RCC 7860 (cell line): ENCODE measurements at regions not wholly inside any gene's neighbourhood (a gene's known extent, or its start where the extent isn't known, plus 50 kb on each side); places are given as distances from the start of the nearest gene placed in this dataset.

Source experiments
- DNase-seq: peaks from one replicate; pipeline ENCODE4 v3.0.0-alpha.2; 2015; ENCODE audit warnings: low spot score
- FAIRE-seq: peaks from 2 replicates; lab custom pipeline; 2012; peaks lifted over from hg19 to GRCh38; lab: Jason Lieb, UNC

DNA sequence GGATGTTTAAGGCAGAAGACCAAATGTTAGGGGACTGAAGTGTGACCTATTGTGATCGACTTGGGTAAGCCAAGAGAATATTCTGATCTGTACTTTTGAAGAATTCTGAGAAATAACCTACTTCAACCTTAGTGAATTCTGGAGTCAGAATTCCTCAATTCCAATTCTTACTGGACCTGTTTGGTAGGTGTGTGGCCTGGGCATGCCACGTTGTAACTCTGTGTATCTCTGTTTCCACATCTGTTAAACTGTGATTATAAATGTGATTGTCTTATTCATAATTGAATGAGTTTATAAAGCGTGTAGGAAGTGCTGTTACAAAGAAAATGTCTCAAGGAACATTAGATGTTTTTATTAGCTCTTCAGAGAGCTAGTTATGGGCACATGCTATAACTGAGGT lies 64.5 kb downstream of the TUSC1 start:
- DNase-seq, result no peak
- no peak for FAIRE-seq

DNA sequence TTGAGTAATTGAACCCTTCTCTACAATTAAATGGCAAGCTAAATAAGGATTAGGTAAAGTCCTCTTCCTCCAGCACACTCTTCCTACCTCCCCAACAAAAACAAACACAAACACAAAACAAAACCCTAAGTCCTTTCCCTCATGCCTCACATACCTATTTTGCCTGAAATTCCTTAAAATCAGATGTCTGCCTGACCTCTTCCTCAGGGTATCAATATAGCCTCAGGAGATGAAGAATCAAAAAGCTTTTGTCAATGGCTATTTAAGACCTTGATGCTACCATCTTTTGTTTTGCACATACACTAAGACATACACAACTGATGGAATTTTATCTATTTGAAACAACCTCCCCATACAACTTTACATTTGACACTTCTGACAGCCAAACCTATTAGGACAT lies 75.1 kb downstream of the TUSC1 start:
- FAIRE-seq (no peak), DNase-seq (no peak)

DNA sequence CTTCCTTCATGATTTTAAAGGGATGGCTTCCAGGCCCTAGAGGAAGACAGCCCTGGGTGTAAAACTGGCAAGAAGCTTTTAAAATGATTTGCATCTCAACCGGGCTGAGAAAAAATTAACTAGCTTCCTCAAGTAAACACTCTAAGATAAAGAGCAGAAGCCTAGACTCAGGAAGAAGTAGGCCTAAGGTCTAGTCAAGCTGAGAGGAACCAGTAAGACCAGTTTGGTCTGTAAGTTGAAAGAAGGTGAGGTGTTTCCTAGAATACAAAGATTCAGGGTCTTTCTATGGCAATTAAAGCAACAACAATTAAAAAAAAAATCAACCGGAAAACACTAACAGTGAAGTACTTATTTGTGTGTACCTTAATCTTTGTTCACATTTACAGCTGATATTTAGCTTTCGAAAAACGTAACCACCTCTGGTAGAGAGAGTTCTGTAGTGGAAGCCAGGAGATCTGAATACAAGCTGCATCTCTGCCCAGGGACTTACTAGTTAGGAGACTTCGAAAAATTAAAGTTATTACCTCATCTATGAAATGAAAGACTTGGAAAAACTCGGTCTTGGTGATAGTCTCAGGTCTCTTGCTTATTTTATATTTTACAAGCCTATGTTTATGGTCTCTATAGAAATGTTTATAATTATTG lies 75.7 kb downstream of the TUSC1 start:
- DNase-seq, result no peak
- no peak for FAIRE-seq

DNA sequence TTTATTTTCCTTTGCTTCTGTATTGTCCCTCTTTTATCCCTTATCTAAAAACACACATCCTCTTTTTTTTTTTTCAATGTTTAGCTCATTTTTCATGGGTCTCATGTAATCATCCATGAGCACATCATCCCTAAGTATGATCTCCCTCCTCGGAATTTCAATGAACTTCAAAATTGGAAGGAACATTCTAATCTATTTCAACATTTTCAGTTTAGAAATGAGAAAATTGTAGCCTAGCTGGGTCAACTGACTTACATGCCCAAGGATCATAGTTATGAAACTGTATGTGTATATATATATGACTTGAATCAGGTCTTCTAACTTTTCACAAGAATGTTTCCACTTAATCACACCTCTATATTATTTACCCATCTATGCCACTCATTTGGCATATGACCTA lies 77.7 kb downstream of the TUSC1 start:
- FAIRE-seq (no peak), DNase-seq (no peak)

DNA sequence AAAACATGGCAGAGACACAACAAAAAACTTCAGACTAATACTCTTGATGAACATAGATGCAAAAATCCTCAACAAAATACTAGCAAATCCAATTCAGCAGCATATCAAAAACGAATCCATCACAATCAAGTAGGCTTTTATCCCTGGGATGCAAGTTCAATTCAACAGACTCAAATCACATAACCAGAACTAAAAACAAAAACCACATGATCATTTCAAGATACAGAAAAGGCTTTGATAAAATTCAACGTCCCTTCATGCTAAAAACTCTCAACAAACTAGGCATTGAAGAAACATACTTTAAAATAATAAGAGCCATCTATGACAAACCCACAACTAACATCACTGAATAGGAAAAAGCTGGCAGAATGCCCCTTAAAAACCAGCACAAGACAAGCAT lies 93.6 kb downstream of the TUSC1 start:
- FAIRE-seq, result no peak

GRCh38 chr9:25573281-25573680 lies 105.0 kb downstream of the TUSC1 start:
- FAIRE-seq (no peak), DNase-seq (no peak)

More for the DNA sequence above, 93.6 kb downstream of the TUSC1 start:
- DNase-seq, result no peak

DNA sequence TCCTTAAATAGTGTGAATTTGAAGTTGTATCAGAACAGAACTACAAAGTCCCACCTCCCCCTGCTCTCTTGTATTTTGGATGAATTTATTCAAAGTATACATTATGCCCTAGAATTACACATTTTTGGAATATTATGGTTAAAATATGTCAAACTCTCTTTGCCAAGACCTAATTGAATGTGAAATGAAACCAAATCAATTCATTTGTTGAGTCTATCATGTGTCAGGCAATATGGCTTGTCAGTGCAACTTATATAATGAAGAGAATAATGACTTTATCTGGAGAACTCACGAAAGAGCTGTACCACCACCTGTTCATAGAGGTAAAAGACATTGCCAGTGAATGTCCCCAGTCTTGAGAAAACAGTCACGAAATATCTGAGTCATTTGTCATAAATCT lies 106.8 kb downstream of the TUSC1 start:
- no peak for FAIRE-seq
- DNase-seq, result no peak

DNA sequence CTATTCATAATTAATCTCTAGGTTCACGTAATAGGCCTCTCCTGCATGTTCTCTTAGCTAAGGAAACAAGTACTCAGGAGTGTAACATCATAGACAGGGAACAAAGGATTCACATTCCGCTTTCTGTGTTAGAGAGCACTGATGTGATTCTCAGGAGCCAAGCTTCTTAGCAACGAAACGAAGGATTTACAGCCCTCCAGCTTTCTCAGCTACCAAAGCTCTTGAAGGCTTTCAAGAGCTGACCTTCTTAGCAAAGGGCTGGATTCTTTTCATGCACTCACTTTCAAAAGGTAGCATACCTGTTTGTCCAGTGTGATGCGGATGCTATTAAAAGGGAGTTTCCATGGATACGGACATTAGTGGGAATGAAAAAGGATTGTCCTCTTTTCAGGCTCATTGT lies 107.4 kb downstream of the TUSC1 start:
- DNase-seq, result no peak
- FAIRE-seq, result no peak

DNA sequence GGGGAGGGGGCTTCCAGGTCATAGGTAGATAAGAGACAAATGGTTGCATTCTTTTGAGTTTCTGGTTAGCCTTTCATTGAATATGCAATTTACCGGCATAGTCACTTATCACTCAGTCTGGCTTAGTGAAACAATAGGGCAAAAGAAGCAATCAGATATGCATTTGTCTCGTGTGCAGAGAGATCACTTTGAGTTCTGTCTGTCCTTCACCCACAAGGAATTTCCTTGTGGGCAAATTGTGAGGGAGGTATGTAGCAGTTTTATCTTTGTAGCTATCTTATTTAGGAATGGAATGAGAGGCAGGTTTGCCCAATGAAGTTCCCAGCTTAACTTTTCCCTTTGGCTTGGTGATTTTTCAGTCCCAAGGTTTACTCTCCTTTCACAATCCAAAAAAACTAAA lies 116.1 kb downstream of the TUSC1 start:
- FAIRE-seq (no peak), DNase-seq (no peak)

- FAIRE-seq, result no peak
- no peak for DNase-seq
These were observed 120.5 kb downstream of the TUSC1 start for GRCh38 chr9:25557645-25558300.

GRCh38 chr9:25556540-25556939 lies 121.7 kb downstream of the TUSC1 start:
- no peak for DNase-seq
- no peak for FAIRE-seq

DNA sequence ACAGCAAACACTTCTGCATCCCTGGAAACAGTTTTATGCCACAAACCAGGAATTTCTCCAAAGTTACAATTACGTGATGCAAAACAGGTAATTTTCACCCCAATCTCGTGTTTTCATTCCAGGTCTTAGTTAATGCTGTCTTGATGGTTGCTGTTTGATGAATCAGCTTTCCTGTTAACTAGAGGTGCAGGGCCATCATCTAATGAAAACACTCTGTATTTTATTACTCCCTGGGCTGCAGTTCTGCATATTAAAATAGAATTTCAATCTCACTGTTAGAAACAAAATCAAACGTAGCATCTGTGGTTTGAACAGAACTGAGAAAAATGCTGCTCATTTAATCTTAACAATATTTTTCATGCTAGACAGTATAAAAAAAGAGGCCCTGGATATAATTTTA lies 129.4 kb downstream of the TUSC1 start:
- DNase-seq (no peak), FAIRE-seq (no peak)

DNA sequence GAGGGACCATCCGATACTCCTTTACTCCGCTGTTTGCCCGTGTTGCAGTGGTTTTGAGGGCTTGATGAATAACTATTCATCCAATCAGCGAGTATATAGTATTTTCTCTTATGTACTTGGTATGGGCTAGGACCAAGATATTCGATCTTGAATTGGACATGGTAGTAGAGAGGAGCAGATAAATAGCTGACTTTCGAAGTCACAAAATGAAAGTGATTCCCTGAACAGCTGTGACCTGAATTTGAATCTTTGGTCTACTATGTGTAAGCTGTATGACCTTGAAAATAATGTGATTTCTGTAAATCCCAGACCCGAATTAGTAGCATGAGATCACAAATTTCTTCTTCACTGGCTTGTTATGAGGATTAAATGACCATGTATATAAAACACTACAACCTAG lies 134.4 kb downstream of the TUSC1 start:
- FAIRE-seq (no peak), DNase-seq (no peak)

DNA sequence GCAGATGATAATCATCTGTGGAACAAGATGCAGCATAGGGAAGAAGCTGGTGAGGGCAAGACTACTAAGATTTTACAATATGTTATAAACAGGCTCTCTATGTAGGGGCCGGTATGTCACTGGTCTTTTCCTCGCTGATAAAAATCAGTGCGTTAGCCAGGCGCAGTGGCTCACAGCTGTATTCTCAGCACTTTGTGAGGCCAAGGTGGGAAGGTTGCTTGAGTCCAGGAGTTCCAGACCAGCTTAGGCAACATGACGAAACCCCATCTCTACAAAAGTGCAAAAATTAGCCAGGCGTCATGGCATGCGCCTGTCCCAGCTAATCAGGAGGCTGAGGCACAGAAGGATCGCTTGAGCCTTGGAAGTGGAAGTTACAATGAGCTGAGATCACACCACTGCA lies 135.9 kb downstream of the TUSC1 start:
- no peak for DNase-seq
- FAIRE-seq, result no peak

GRCh38 chr9:25537808-25538207 lies 140.4 kb downstream of the TUSC1 start:
- FAIRE-seq (no peak), DNase-seq (no peak)

DNA sequence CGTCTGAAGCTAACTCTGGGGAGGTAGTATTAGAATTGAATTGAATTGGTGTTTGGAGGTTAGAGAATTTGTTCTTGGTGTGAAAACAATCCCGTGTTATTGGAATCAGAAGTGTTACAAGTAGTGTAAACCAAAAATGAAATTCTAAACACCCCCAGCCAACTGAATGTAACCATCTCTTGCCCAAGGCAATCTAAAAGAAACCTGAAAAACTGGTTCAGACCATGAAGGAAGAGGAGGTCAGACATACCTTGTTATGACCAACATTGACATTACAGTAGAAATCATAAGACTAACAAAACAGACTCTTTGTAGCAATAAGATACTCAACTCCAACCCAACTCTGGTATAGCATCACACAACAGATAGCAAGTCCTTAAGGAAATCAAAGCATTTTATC lies 159.0 kb downstream of the TUSC1 start:
- FAIRE-seq, result no peak
- DNase-seq, result no peak

DNA sequence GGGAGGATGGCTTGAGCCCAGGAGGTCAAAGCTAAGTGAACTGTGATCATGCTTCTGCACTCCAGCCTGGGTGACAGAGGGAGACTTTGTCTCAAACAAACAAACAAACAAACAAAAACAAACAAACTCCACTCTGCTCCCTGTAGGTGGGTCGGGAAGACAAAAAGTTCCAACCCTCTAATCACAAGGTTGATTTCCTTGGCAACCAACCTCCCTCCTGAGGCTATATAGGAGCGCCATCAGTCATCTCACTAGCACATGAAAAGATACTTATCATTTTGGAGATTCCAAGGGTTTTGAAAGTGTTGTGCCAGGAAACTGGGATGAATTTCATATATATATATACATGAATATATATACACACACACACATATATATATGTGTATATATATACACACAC lies 160.5 kb downstream of the TUSC1 start:
- no peak for FAIRE-seq

DNA sequence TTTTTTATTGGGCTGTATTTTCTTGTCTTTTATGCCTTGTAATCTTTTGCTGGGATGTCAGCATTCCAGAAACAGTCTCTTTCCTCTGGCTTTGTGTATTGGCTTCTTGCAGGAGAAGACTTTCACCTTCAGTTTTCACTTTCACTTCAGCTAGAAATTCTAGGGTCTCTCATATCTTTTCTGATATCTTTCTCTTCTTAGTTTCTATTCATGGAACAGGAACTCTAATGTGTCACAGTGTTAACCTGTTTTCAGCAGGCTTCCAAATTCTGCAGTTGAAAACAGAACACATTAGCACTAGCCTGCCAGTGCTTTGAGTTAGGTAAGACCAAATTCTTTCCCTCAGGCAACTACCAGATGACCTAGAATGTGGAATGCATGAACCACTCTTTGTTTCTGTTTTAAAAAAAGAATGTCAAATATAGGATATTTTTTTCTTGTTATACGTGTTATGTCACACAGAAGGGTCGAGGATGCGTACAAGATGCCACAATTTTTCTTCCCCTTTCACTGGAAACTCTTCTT lies 164.7 kb downstream of the TUSC1 start:
- DNase-seq (no peak), FAIRE-seq (no peak)

More for the DNA sequence above, 160.5 kb downstream of the TUSC1 start:
- DNase-seq, result no peak

GRCh38 chr9:25505644-25506043 lies 172.6 kb downstream of the TUSC1 start:
- no peak for FAIRE-seq
- no peak for DNase-seq

GRCh38 chr9:25481372-25481771 lies 196.9 kb downstream of the TUSC1 start:
- DNase-seq (no peak), FAIRE-seq (no peak)

DNA sequence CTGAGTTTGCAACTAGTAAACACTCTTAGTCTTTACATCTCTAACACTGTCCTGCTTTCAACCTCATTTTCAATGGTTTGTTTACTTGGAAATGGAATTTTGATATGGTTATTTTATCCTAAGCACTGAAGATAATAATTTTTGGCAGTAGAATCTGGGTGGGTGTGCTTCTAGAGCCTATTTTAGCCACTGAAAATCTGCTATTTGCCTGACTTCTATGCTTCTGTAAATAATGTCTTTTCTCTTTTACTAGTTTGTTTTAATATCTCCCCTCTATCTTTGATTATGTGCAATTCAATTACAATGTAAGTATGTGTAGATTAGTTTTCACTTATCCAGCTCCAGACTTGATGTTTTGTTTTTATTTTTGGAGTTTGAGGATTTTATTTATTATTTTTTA lies 197.5 kb downstream of the TUSC1 start:
- DNase-seq, result no peak
- no peak for FAIRE-seq

- no peak for FAIRE-seq
These were observed 205.6 kb downstream of the TUSC1 start for GRCh38 chr9:25472681-25473080.

More at GRCh38 chr9:25472681-25473080, 205.6 kb downstream of the TUSC1 start:
- DNase-seq, result no peak
